Fibroblast of the aortic adventitia (primary cell): ENCODE measurements at regions not wholly inside any gene's neighbourhood (a gene's known extent, or its start where the extent isn't known, plus 50 kb on each side); places are given as distances from the start of the nearest gene placed in this dataset.

ENCODE experiments used
- DNase-seq: peaks from one replicate; pipeline ENCODE4 v3.0.0-alpha.2; 2010; ENCODE audit warnings: low read depth
- H3K4me3 ChIP-seq: 2 replicates; pipeline ENCODE4 v1.5.1; 2011; ENCODE audit warnings: low read depth, mild to moderate bottlenecking, control low read depth, low read length, moderate library complexity
- TF ChIP-seq, protein P1 (sequence below): IDR thresholded peaks from 2 replicates; pipeline ENCODE4 v1.5.1; 2011; ENCODE audit warnings: mild to moderate bottlenecking, low read length, control low read depth, inconsistent platforms; ENCODE audit not compliant: insufficient read depth

DNA sequence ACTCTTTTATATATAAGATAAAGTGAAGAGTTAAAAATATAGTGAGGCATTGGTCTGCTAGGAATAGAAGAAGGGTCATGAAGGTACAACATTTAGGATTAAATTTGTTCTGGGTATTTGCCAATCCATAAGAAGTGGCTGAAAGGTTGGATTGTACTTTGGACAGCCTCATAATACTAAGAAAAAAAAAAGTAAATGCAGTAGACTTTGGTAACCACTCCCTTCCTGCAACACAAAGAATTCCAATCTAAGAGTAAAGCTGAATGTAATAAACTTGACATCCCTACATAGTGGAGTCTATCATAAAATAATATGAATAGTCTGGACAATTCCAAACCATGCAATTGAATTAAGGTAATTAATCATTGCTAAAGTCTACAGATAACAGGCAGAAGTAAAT lies 2294.4 kb downstream of the LRRC4C start:
- TF ChIP-seq, protein P1, sequence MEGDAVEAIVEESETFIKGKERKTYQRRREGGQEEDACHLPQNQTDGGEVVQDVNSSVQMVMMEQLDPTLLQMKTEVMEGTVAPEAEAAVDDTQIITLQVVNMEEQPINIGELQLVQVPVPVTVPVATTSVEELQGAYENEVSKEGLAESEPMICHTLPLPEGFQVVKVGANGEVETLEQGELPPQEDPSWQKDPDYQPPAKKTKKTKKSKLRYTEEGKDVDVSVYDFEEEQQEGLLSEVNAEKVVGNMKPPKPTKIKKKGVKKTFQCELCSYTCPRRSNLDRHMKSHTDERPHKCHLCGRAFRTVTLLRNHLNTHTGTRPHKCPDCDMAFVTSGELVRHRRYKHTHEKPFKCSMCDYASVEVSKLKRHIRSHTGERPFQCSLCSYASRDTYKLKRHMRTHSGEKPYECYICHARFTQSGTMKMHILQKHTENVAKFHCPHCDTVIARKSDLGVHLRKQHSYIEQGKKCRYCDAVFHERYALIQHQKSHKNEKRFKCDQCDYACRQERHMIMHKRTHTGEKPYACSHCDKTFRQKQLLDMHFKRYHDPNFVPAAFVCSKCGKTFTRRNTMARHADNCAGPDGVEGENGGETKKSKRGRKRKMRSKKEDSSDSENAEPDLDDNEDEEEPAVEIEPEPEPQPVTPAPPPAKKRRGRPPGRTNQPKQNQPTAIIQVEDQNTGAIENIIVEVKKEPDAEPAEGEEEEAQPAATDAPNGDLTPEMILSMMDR: no peak
- DNase-seq: no peak
- H3K4me3 ChIP-seq: no peak overlapping the region

DNA sequence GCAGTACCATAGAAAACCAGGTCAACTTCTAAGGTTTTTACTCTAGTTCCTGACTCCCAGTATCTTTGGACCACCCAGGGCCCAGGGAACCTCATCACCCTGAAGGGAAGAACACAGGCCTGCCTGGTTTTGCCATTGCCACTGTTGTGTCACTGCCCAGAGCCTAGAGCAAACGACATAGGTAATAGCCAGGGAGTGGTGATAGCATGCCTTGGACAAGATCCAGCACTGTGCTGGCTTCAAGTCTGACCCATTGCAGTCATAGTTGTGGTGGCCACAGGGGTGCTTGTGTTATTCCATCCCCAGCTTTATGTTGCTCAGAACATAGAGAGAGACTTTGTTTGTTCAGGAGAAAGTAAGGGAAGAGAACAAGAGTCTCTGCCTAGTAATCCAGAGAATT lies 2310.2 kb downstream of the LRRC4C start:
- DNase-seq: no peak
- no peak overlapping the region for H3K4me3 ChIP-seq
- TF ChIP-seq, protein P1: no peak

- no peak for DNase-seq
- no peak overlapping the region for H3K4me3 ChIP-seq
- TF ChIP-seq, protein P1: no peak
These were observed 2314.1 kb downstream of the LRRC4C start for GRCh38 chr11:39145346-39145745.

DNA sequence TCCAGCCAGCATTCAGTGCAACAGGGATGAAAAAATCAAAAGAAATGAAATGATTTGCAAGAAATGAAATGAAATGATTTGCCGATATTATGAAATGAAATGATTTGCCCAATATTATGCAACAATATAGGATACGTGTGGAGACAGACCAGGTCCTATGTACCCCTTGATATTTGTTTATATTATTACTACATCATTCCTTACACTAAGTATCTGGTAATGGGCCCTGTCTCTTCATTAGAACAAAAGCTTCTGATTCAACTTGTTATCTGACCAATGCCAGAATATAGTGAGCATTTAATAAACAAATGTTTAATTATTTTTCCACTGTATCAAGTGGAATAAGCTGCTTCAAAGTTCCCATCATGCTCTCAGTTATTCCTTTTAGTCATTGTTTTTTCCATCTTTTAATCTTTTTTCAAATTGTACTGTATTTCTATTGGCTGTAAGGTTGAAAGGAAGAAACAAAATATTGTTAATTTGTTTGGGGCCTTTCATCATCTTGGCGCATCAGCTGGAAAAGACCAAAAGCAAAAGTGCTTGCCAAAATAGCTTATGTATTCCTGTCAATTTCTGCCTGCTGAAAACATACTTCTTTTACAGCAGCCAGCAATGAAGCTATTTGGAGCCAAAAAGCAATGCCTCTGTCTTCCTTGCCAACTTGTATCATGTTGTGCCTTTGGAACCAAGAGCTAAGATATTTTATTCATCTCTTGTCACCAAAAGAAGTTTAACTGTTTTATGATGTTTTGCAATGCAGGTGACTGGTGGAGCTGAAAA lies 2314.9 kb downstream of the LRRC4C start:
- DNase-seq: no peak
- TF ChIP-seq, protein P1: no peak

GRCh38 chr11:39139581-39139980 lies 2319.9 kb downstream of the LRRC4C start:
- no peak for DNase-seq
- no peak overlapping the region for H3K4me3 ChIP-seq
- TF ChIP-seq, protein P1: no peak

More for the DNA sequence above, 2314.9 kb downstream of the LRRC4C start:
- H3K4me3 ChIP-seq: no peak overlapping the region

GRCh38 chr11:39120890-39121289 lies 2338.6 kb downstream of the LRRC4C start:
- no peak overlapping the region for H3K4me3 ChIP-seq
- no peak for DNase-seq
- TF ChIP-seq, protein P1: no peak

DNA sequence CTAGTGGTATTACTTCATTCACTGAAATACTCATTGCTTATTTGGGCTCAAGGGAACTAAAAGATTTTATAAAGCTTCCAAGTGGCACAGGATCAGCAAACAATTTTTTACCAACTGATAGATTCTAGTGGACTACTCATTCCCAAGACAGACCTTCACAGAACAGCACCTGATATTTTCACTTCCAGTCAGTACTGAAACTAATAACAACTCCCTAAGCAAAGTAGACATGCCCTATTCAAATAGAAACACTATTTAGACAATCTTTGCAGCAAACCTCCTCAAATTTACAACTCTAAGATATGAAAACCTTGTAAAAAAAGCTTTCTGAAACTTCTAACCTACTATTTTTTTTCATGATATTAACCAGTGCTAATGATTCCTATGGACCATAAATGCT lies 2345.8 kb downstream of the LRRC4C start:
- no peak for DNase-seq
- H3K4me3 ChIP-seq: no peak overlapping the region
- TF ChIP-seq, protein P1: no peak
